Sciatic nerve (tissue), 2 donors: ENCODE measurements at regions not wholly inside any gene's neighbourhood (a gene's known extent, or its start where the extent isn't known, plus 50 kb on each side); places are given as distances from the start of the nearest gene placed in this dataset.

ENCODE experiments used
- ATAC-seq: fragments of 200-7000 bp; cut with Tn5 transposase; one replicate; pipeline ENCODE4 v1.9.1; 2020; ENCODE audit warnings: mild to moderate bottlenecking, moderate library complexity
- DNase-seq: peaks from one replicate; pipeline ENCODE4 v3.0.0-alpha.2; 2020; ENCODE audit warnings: low spot score
- intact Hi-C: fragments of 100-400 bp; cut with DNase I; formaldehyde crosslinking; loops from one replicate; pipeline ENCODE4 v1.14.2; 2022
- donor health status: DM: no; HTN: no; CAD: no.
- donor health status: DM: no; HTN: no; CAD: no.

- intact Hi-C loops = no loop called here
- no peak for ATAC-seq
- no peak for DNase-seq
These were observed 80.2 kb upstream of the FUT8 start for GRCh38 chr14:65332141-65332871.

GRCh38 chr14:65333943-65334687 lies 78.4 kb upstream of the FUT8 start:
- ATAC-seq (peak; percentile 92), DNase-seq (peak; percentile 80)
- intact Hi-C loops = no loop called here

DNA sequence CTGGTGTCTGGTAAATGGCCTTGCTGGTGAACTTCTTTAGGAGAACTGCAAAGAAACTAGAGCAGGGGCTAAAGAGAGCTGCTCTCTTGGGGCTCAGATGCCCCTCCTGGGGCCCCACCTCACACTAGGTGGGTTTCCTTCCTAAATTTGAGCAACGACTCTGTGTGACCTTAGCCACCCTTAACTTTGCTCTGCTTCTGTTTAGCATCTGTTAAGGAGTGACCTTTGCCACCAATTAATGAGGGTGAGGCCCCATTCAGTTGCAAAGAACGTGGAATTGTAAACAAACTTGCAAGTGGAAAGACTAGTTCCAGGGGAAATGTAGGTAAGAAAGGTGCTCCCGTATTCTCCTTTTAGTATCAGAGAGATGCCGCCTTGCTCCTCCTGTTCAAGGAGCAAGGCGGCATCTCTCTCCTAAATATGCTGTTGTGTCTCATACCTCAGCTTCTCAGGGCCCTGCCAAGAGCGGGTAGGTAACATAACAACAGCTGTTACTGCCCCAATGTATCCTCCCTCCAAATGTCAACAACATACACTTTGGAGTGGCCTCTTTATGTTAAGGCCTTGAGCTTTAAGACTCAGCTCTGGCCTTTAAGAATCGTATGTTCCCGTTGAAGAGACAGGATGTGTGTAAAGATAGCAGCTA lies 77.6 kb upstream of the FUT8 start:
- intact Hi-C loops = no loop called here
- ATAC-seq = no peak
- no peak for DNase-seq

- peak; percentile 70 for ATAC-seq
- no peak for DNase-seq
- intact Hi-C loops = no loop called here
These were observed 77.1 kb upstream of the FUT8 start for GRCh38 chr14:65335411-65335947.

- intact Hi-C loops = no loop called here
- ATAC-seq = no peak
- no peak for DNase-seq
These were observed 76.3 kb upstream of the FUT8 start for GRCh38 chr14:65336191-65336591.

DNA sequence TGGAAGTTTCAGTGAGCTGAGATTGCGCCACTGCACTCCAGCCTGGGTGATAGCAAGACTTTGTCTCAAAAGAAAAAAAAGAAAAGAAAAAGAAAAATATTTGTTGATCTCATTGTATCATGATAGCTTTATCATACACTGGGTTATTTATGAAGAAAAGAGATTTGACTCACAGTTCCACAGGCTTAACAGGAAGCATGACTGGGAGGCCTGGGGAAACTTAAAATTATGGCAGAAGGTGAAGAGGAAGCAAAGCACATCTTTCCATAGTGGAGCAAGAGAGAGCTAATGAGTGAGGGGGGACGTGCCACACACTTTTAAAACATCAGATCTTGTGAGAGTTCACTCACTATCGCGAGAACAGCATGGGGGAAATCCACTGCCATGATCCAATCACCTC lies 72.7 kb upstream of the FUT8 start:
- DNase-seq (no peak), ATAC-seq (no peak)
- intact Hi-C loops = no loop called here

GRCh38 chr14:65344011-65344410 lies 68.5 kb upstream of the FUT8 start:
- no peak for DNase-seq
- intact Hi-C loops = no loop called here
- ATAC-seq = no peak

GRCh38 chr14:65345266-65345665 lies 67.3 kb upstream of the FUT8 start:
- intact Hi-C loops = no loop called here
- ATAC-seq = no peak
- no peak for DNase-seq

DNA sequence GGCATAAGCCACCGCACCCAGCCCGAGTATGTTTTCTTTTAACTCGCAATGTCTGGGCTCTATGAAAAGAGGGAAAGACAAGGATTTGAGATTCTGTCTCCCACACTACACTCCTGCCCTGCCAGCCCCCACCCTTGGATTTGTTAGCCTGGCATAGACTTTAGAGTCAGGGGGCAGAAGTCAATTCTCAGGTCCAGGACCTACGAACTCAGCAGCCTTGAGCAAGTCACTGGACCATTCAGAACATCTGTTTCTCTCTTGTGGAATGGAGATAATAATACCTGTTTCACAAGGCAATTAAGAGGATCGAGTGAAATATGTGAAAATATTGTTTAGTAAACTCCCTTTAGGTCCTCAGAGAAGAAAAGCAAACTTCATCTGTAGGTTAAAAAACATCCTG lies 66.1 kb upstream of the FUT8 start:
- intact Hi-C loops = no loop called here
- DNase-seq = no peak
- no peak for ATAC-seq

GRCh38 chr14:65346895-65347294 lies 65.6 kb upstream of the FUT8 start:
- peak; percentile 87 for ATAC-seq
- intact Hi-C loops = no loop called here
- peak; percentile 58 for DNase-seq

DNA sequence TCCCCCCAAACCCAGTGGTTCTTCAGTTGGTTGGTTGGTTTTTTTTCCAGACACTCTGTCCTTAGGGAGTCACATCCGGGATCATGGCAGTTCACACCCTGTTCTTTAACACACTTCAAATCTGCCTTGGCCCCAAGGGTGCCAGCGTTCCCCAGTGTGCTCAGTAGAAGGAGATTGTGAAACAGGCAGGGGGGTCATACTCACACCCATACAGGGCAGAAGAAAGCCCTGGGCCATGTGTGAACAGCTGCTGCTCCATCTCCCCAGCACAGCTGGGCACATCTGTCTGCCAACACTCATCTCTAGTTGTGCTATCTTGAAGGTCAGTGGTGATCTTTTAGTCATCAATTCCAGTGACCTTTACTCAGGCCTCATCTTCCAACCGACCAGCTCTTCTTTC lies 64.4 kb upstream of the FUT8 start:
- ATAC-seq = peak; percentile 66
- DNase-seq = no peak
- intact Hi-C loops = no loop called here

GRCh38 chr14:65349100-65349499 lies 63.4 kb upstream of the FUT8 start:
- intact Hi-C loops = no loop called here
- ATAC-seq = no peak
- no peak for DNase-seq

- intact Hi-C loops = no loop called here
- DNase-seq = no peak
- ATAC-seq = no peak
These were observed 60.9 kb upstream of the FUT8 start for GRCh38 chr14:65351493-65352194.

DNA sequence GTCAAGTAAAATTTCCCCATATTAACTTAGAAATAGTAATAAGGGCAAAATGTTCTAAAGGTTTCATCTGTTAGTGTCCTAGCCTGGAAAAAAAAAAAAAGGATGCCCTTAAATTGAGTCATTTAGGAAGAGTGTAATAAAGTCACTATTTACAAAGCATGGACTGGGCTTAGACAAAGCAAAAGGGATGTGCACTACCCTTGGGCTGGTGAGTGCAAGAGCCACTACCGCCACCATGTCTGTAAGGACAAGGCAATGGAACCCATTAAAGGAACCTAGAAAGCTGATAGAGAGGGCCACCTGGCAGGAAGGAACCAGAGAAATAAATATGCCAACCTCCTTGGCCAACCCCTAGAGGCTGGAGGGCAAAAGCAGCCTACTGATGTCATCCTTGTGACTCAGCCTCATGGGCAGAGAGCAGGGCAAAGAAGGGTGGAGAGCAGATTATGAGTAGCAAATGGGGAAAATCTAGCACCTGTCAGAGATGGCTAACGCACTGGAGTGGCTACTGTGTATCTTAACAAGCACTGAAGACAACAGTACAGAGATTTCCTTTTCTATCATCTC lies 59.5 kb upstream of the FUT8 start:
- ATAC-seq = no peak
- intact Hi-C loops = no loop called here
- no peak for DNase-seq

- ATAC-seq (no peak), DNase-seq (no peak)
- intact Hi-C loops = no loop called here
These were observed 58.4 kb upstream of the FUT8 start for GRCh38 chr14:65354131-65354530.

DNA sequence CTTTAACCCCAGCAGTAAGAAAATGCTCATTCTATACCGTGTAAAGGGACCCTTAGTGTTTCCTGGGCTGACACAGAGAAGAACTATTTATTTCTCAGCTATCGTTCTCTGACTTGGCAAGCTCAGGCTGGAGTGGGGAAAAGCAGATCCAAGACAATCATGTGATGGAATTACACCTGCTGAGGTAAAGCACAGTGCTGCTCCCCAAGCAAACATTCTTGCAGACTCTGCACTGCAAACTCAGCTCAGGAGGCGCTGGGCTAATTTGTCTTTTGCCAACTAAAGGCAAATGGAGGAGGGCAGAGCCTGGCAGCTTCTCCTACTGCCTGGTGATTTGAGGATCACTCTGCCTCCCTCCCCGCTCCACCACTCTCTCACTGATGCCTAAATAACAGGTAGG lies 57.8 kb upstream of the FUT8 start:
- intact Hi-C loops = no loop called here
- no peak for ATAC-seq
- DNase-seq = no peak

- intact Hi-C loops = no loop called here
- DNase-seq (no peak), ATAC-seq (no peak)
These were observed 56.1 kb upstream of the FUT8 start for GRCh38 chr14:65356327-65356836.

GRCh38 chr14:65357113-65357512 lies 55.4 kb upstream of the FUT8 start:
- ATAC-seq (no peak), DNase-seq (no peak)
- intact Hi-C loops = no loop called here

DNA sequence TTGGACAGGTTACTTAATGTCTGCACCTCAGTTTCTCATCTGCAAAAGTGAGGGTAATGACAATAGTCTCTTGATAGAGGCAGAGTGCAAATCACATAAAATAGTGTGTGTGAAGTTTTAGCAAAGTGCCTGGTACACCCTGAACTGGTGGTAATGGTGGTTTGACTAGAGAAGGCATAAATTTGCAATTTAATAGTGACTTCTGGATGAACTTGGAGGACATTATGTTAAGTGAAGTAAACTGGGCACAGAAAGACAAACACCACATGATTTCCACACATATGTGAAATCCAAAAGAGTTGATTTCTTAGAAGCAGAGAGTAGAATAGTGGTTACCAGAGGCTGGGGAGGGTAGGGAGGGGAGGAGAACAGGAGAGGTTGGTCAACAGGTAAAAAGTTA lies 54.8 kb upstream of the FUT8 start:
- DNase-seq = no peak
- intact Hi-C loops = no loop called here
- ATAC-seq = no peak
